ENCODE measurements at regions not wholly inside any gene's neighbourhood (a gene's known extent, or its start where the extent isn't known, plus 50 kb on each side); places are given as distances from the start of the nearest gene placed in this dataset.

DNA sequence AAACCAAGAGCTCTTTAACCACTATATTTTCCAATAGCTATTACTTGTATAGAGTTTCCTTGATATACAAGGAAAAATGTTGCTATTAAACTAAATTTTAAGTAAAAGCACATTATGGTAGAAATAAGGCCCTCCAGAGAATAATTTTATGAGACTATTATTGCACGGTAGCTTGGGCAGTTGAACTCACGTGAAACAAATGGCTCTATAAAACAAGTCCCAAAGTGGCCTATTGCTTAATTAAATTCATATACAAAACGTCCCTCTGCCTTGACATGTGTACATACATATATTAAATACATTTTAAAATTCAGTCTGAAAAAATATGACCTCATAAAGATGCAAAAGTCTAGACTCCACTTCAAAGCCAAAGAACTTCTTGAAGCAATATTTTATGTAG, 582.2 kb downstream of the CENPC start:
- ChIA-PET POLR2A (no interaction called here), CTCF (no interaction called here)
- intact Hi-C loops (cut with micrococcal nuclease) = no loop called here
- Mint-ChIP-seq H3K9me3 (ENCODE audit: unreplicated experiment) (no peaks in the 10 kb centered on the region), H3K4me3 (ENCODE audit: unreplicated experiment) (no peak overlapping the region), H3K4me1 (ENCODE audit: insufficient read depth, unreplicated experiment) (no peaks in the 10 kb centered on the region), H3K36me3 (ENCODE audit: insufficient read depth, unreplicated experiment) (no peaks in the 10 kb centered on the region), H3K27ac (ENCODE audit: low read depth, unreplicated experiment) (no peak overlapping the region), H3K27me3 (ENCODE audit: insufficient read depth, unreplicated experiment) (no peaks in the 10 kb centered on the region)
- TF ChIP-seq, protein P1, sequence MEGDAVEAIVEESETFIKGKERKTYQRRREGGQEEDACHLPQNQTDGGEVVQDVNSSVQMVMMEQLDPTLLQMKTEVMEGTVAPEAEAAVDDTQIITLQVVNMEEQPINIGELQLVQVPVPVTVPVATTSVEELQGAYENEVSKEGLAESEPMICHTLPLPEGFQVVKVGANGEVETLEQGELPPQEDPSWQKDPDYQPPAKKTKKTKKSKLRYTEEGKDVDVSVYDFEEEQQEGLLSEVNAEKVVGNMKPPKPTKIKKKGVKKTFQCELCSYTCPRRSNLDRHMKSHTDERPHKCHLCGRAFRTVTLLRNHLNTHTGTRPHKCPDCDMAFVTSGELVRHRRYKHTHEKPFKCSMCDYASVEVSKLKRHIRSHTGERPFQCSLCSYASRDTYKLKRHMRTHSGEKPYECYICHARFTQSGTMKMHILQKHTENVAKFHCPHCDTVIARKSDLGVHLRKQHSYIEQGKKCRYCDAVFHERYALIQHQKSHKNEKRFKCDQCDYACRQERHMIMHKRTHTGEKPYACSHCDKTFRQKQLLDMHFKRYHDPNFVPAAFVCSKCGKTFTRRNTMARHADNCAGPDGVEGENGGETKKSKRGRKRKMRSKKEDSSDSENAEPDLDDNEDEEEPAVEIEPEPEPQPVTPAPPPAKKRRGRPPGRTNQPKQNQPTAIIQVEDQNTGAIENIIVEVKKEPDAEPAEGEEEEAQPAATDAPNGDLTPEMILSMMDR (IDR thresholded peaks at IDR 0.05; ENCODE audit: unreplicated experiment) = no peak
- no peak for DNase-seq (ENCODE audit: unreplicated experiment)
- BruUV-seq (replicated peaks) = no TSS peak

DNA sequence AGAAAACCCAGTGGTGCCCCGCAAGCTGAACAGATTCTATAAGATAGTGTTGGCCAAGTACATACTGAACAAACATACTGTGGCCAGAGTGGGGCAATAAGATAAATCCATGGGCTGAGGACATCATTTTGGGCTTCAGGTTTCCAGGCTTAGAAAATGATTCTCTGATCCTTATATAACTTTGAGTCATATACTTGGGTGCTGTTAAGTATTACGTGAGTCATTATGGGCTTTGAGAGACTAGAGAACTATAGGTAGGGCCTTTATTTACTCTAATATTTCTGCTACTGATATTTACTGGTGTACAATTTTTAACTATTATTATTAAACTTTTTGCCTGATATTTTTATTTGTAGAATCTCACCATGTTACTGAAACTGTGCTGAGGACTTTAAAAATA, 586.1 kb downstream of the CENPC start:
- no peak overlapping the region for H3K27ac Mint-ChIP-seq (ENCODE audit: low read depth, unreplicated experiment)
- H3K27me3 Mint-ChIP-seq (ENCODE audit: insufficient read depth, unreplicated experiment) = no peaks in the 10 kb centered on the region
- intact Hi-C loops (cut with micrococcal nuclease) = no loop called here
- TF ChIP-seq, protein P1 (IDR thresholded peaks at IDR 0.05; ENCODE audit: unreplicated experiment) = no peak
- H3K4me1 Mint-ChIP-seq (ENCODE audit: insufficient read depth, unreplicated experiment) = no peaks in the 10 kb centered on the region
- no peak for DNase-seq (ENCODE audit: unreplicated experiment)
- no TSS peak for BruUV-seq (replicated peaks)
- CTCF ChIA-PET = no interaction called here
- no peak overlapping the region for H3K4me3 Mint-ChIP-seq (ENCODE audit: unreplicated experiment)
- no peaks in the 10 kb centered on the region for H3K36me3 Mint-ChIP-seq (ENCODE audit: insufficient read depth, unreplicated experiment)
- no peaks in the 10 kb centered on the region for H3K9me3 Mint-ChIP-seq (ENCODE audit: unreplicated experiment)
- POLR2A ChIA-PET = no interaction called here

DNA sequence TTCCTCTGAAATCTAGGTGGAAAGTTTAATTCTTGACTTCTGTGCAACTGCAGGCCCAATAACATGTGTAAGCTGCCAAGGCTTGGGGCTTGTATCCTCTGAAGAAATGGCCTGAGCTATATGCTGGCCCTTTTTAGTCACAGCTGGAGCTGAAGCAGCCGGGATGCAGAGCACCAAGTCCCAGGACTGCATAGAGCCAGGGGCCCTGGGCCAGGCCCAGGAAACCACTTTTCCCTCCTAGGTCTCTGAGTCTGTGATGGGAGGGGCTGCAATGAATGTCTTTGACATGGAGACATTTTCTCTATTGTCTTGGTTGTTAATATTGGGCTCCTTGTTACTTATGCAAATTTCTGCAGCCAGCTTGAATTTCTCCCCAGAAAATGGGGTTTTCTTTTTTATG, 588.5 kb downstream of the CENPC start:
- Mint-ChIP-seq H3K4me3 (ENCODE audit: unreplicated experiment) (no peak overlapping the region), H3K27me3 (ENCODE audit: insufficient read depth, unreplicated experiment) (no peaks in the 10 kb centered on the region), H3K4me1 (ENCODE audit: insufficient read depth, unreplicated experiment) (no peaks in the 10 kb centered on the region), H3K9me3 (ENCODE audit: unreplicated experiment) (no peaks in the 10 kb centered on the region), H3K36me3 (ENCODE audit: insufficient read depth, unreplicated experiment) (no peaks in the 10 kb centered on the region), H3K27ac (ENCODE audit: low read depth, unreplicated experiment) (no peak overlapping the region)
- no TSS peak for BruUV-seq (replicated peaks)
- ChIA-PET POLR2A (no interaction called here), CTCF (interaction anchor here (0.7 kb wide), 1 partner anchor 1185 kb away, joined by 4 read pairs; no protein-coding TSS in a partner anchor)
- no peak for DNase-seq (ENCODE audit: unreplicated experiment)
- TF ChIP-seq, protein P1 (IDR thresholded peaks at IDR 0.05; ENCODE audit: unreplicated experiment) = no peak
- intact Hi-C loops (cut with micrococcal nuclease) = no loop called here

DNA sequence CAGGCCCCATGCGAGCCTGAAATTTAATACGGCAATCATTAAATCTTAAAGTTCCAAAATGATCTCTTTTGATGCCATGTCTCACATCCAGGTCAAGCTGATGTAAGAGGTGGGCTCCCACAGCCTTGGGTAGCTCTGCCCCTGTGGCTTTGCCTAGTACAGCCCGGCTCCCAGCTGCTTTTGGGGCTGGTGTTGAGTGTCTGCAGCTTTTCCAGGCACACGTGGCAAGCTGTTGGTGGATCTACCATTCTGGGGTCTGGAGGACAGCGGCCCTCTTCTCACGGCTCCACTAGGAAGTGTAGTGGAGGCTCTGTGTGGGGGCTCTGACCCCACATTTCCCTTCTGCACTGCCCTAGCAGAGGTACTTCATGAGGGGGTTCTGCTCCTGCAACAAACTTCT, 588.9 kb downstream of the CENPC start:
- Mint-ChIP-seq H3K9me3 (ENCODE audit: unreplicated experiment) (no peaks in the 10 kb centered on the region), H3K27ac (ENCODE audit: low read depth, unreplicated experiment) (no peak overlapping the region), H3K27me3 (ENCODE audit: insufficient read depth, unreplicated experiment) (no peaks in the 10 kb centered on the region), H3K4me3 (ENCODE audit: unreplicated experiment) (no peak overlapping the region), H3K36me3 (ENCODE audit: insufficient read depth, unreplicated experiment) (no peaks in the 10 kb centered on the region), H3K4me1 (ENCODE audit: insufficient read depth, unreplicated experiment) (no peaks in the 10 kb centered on the region)
- TF ChIP-seq, protein P1 (IDR thresholded peaks at IDR 0.05; ENCODE audit: unreplicated experiment) = no peak
- intact Hi-C loops (cut with micrococcal nuclease) = no loop called here
- DNase-seq (ENCODE audit: unreplicated experiment) = no peak
- no TSS peak for BruUV-seq (replicated peaks)
- CTCF ChIA-PET = interaction anchor here (0.6 kb wide), 1 partner anchor 67 kb away, joined by 3 read pairs; no protein-coding TSS in a partner anchor
- POLR2A ChIA-PET = interaction anchor here (0.7 kb wide), 1 partner anchor 324 kb away, joined by 3 read pairs; no protein-coding TSS in a partner anchor
